ENCODE measurements at regions not wholly inside any gene's neighbourhood (a gene's known extent, or its start where the extent isn't known, plus 50 kb on each side); places are given as distances from the start of the nearest gene placed in this dataset.

DNA sequence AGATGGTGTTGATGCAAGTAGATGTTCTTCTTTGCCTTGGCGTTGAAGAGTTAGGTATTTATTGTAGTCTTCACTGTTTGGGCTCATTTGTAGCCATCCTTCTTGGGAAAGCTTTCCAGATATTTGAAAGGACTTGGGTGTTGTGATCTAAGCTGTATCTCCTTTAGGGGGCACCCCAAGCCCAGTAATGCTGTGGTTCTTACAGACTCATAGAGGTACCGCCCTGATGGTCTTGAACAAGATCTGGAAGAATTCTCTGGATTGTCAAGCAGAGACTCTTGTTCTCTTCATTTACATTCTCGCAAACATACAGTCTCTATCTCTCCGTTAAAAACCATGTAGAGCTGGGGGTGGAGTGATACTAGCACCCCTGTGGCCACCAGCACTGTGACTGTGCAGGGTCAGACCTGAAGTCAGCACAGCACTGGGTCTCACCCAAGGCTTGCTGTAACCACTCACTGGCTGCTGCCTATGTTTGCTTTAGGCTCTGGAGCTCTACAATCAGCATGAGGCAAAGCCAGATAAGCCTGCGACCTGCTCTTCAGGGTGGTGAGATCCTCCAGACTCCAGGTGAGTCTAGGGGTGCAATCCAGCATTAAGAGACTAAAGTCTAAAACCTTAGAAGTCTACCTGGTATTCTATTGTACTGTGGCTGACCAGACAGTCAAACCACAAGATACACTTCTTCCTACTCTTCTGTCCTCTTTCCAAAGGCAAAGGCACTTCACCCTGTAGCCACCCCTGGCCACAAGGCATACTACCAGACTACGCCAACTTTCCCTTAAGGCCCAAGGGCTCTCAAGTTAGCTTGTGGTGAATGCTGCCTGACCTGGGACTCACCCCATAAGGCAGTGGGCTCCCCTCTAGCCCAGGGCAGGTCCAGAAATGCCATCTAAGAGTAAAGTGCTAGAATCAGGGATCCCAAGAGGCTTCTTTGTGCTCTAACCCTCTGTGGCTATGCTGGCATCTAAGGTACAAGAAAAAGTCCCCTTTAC lies 209.7 kb upstream of the TMEM196 start:
- TF ChIP-seq EZH2phosphoT487 (conservative IDR thresholded peaks at IDR 0.05; ENCODE audit: low read length): no peak
- TF ChIP-seq, protein P1, sequence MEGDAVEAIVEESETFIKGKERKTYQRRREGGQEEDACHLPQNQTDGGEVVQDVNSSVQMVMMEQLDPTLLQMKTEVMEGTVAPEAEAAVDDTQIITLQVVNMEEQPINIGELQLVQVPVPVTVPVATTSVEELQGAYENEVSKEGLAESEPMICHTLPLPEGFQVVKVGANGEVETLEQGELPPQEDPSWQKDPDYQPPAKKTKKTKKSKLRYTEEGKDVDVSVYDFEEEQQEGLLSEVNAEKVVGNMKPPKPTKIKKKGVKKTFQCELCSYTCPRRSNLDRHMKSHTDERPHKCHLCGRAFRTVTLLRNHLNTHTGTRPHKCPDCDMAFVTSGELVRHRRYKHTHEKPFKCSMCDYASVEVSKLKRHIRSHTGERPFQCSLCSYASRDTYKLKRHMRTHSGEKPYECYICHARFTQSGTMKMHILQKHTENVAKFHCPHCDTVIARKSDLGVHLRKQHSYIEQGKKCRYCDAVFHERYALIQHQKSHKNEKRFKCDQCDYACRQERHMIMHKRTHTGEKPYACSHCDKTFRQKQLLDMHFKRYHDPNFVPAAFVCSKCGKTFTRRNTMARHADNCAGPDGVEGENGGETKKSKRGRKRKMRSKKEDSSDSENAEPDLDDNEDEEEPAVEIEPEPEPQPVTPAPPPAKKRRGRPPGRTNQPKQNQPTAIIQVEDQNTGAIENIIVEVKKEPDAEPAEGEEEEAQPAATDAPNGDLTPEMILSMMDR (IDR thresholded peaks at IDR 0.05; ENCODE audit: insufficient read depth, low read length, poor library complexity, severe bottlenecking): peak; percentile 52

Measured in SU-DHL-6 (cell line).